HCT116 (cell line): ENCODE measurements at regions not wholly inside any gene's neighbourhood (a gene's known extent, or its start where the extent isn't known, plus 50 kb on each side); places are given as distances from the start of the nearest gene placed in this dataset.

Experiments used
- ATAC-seq: fragments of 200-7000 bp; cut with Tn5 transposase; 2 replicates; pipeline ENCODE4 v1.9.1; 2020; ENCODE audit warnings: mild to moderate bottlenecking, moderate library complexity
- BruUV-seq: library from RNA; stranded (reverse); fragments of 400-500 nt; replicated peaks from 2 replicates; lab custom pipeline; 2021; lab: Mats Ljungman, UMichigan
- CTCF ChIA-PET: fragments of 300-600 bp; sonication (Branson Sonifier 250); formaldehyde crosslinking; loops from one replicate; lab custom pipeline; 2021; ENCODE audit warnings: antibody characterized with exemption; lab: Charles Lee
- POLR2A ChIA-PET: fragments of 300-600, 350-600 bp; sonication (Branson Sonifier 250); formaldehyde crosslinking; loops from one replicate; lab custom pipeline; 2021; ENCODE audit warnings: antibody characterized with exemption; lab: Charles Lee
- RAD21 ChIA-PET, 2 experiments: fragments of 300-600 bp; sonication (Branson Sonifier 250); formaldehyde crosslinking; loops; one replicate each; lab custom pipeline; 2023; ENCODE audit warnings: low total read pairs in 2 of 2; ENCODE audit not compliant: uncharacterized antibody in 2 of 2, unreplicated experiment in 2 of 2, low non-redundant PET in 1 of 2; lab: Charles Lee
- DNase-seq: peaks from one replicate; pipeline ENCODE4 v3.0.0-alpha.2; 2010; ENCODE audit warnings: low read depth, low spot score
- H2AFZ ChIP-seq: fragments of 200-600 bp; shearing (Covaris generic), sonication (generic); 2 replicates; pipeline ENCODE4 v1.6.1; 2017; ENCODE audit warnings: low read depth, mixed run types, mixed read lengths, antibody characterized with exemption, low read length; ENCODE audit not compliant: poor library complexity, severe bottlenecking
- H3K27ac ChIP-seq: 2 replicates; pipeline ENCODE4 v1.5.1; 2012; ENCODE audit warnings: low read depth, low read length
- H3K27me3 ChIP-seq: fragments of 200-600 bp; sonication (generic); 2 replicates; pipeline ENCODE4 v1.6.1; 2016; ENCODE audit warnings: mixed run types, low read length, mixed read lengths; ENCODE audit not compliant: insufficient read depth
- H3K36me3 ChIP-seq, 2 experiments: fragments of 200-500 bp in 1 of 2; fragments of 200-600 bp in 1 of 2; sonication (Bioruptor generic) in 1 of 2; sonication (generic) in 1 of 2; 2 replicates each; pipeline versions ENCODE4 v1.5.1 to v1.6.1; 2014 to 2016; ENCODE audit warnings: low read length in 2 of 2, inconsistent platforms in 1 of 2, mixed read lengths in 1 of 2, mixed run types in 1 of 2; ENCODE audit not compliant: insufficient read depth in 2 of 2, control insufficient read depth in 1 of 2
- H3K4me1 ChIP-seq, 2 experiments: fragments of 200-600 bp in 1 of 2; sonication (generic) in 1 of 2; 2 replicates each; pipeline versions ENCODE4 v1.5.1 to v1.6.1; 2012 to 2017; ENCODE audit warnings: low read length in 2 of 2, inconsistent platforms in 1 of 2, mild to moderate bottlenecking in 1 of 2, mixed read lengths in 1 of 2, mixed run types in 1 of 2, moderate library complexity in 1 of 2; ENCODE audit not compliant: insufficient read depth in 2 of 2, control insufficient read depth in 1 of 2
- H3K4me2 ChIP-seq: fragments of 200-600 bp; sonication (generic); 2 replicates; pipeline ENCODE4 v1.6.1; 2017; ENCODE audit warnings: mixed run types, low read length, mixed read lengths
- H3K4me3 ChIP-seq, 2 experiments: fragments of 200-600 bp in 1 of 2; sonication (generic) in 1 of 2; replicated peaks in 1 of 2; 2 replicates each; pipeline ENCODE4 v1.5.1; 2011 to 2016; ENCODE audit warnings: low read length in 2 of 2, control low read depth in 1 of 2, low read depth in 1 of 2, mild to moderate bottlenecking in 1 of 2, mixed read lengths in 1 of 2, mixed run types in 1 of 2
- H3K79me2 ChIP-seq: fragments of 200-600 bp; sonication (generic); 2 replicates; pipeline ENCODE4 v1.6.1; 2017; ENCODE audit warnings: mild to moderate bottlenecking, mixed run types, low read length, moderate library complexity, mixed read lengths; ENCODE audit not compliant: insufficient read depth
- H3K9ac ChIP-seq: fragments of 200-600 bp; sonication (generic); 2 replicates; pipeline ENCODE4 v1.6.1; 2016; ENCODE audit warnings: low read length, mixed read lengths
- H3K9me2 ChIP-seq: fragments of 200-600 bp; sonication (generic), shearing (Covaris generic); 2 replicates; pipeline ENCODE4 v1.6.1; 2017; ENCODE audit warnings: mixed run types, mild to moderate bottlenecking, moderate library complexity; ENCODE audit not compliant: insufficient read depth
- H3K9me3 ChIP-seq, 2 experiments: fragments of 200-500 bp in 1 of 2; fragments of 200-600 bp in 1 of 2; sonication (Bioruptor generic) in 1 of 2; sonication (generic) in 1 of 2; 2 replicates each; pipeline ENCODE4 v1.6.1; 2014 to 2017; ENCODE audit warnings: low read length in 2 of 2, mixed read lengths in 2 of 2, inconsistent platforms in 1 of 2, low read depth in 1 of 2, mild to moderate bottlenecking in 1 of 2, mixed run types in 1 of 2, moderate library complexity in 1 of 2; ENCODE audit not compliant: control insufficient read depth in 1 of 2, insufficient read depth in 1 of 2
- H4K20me1 ChIP-seq: fragments of 200-600 bp; sonication (generic), shearing (Covaris generic); 2 replicates; pipeline ENCODE4 v1.6.1; 2017; ENCODE audit warnings: mixed run types, mild to moderate bottlenecking, moderate library complexity; ENCODE audit not compliant: insufficient read depth
- CBX3 ChIP-seq: IDR thresholded peaks from 2 replicates; pipeline ENCODE4 v1.6.1; 2012; ENCODE audit warnings: low read depth
- CEBPB ChIP-seq: IDR thresholded peaks from 2 replicates; pipeline ENCODE4 v1.6.1; 2012; ENCODE audit warnings: low read depth
- ELF1 ChIP-seq: IDR thresholded peaks from 2 replicates; pipeline ENCODE4 v1.6.1; 2012; ENCODE audit warnings: low read depth, borderline replicate concordance
- JUND ChIP-seq: IDR thresholded peaks from 2 replicates; pipeline ENCODE4 v1.6.1; 2012
- RAD21 ChIP-seq: IDR thresholded peaks from 2 replicates; pipeline ENCODE4 v1.6.1; 2012; ENCODE audit warnings: low read depth, mild to moderate bottlenecking
- SIN3A ChIP-seq: IDR thresholded peaks from 2 replicates; pipeline ENCODE4 v1.6.1; 2012; ENCODE audit warnings: low read depth
- YY1 ChIP-seq: IDR thresholded peaks from 2 replicates; pipeline ENCODE4 v1.6.1; 2011; ENCODE audit warnings: low read length, low read depth, moderate library complexity, mild to moderate bottlenecking; ENCODE audit not compliant: insufficient replicate concordance; ENCODE audit errors: extremely low read depth
- ZNF274 ChIP-seq: fragments of 200-500 bp; sonication (Bioruptor generic); IDR thresholded peaks from 2 replicates; pipeline ENCODE4 v1.6.1; 2014; ENCODE audit warnings: mild to moderate bottlenecking, low read depth, low read length, inconsistent platforms
- intact Hi-C: fragments of 100-400 bp; cut with micrococcal nuclease; formaldehyde crosslinking; loops from 2 replicates; pipeline ENCODE4 v1.10.0; 2022
- TF ChIP-seq, protein P1 (sequence below): IDR thresholded peaks from 2 replicates; pipeline ENCODE4 v1.6.1; 2012; ENCODE audit warnings: low read depth
- TF ChIP-seq, protein P2 (sequence below): IDR thresholded peaks from 2 replicates; pipeline ENCODE4 v1.6.1; 2011; ENCODE audit warnings: mild to moderate bottlenecking, low read length, moderate library complexity; ENCODE audit not compliant: insufficient replicate concordance; ENCODE audit errors: extremely low read depth

DNA sequence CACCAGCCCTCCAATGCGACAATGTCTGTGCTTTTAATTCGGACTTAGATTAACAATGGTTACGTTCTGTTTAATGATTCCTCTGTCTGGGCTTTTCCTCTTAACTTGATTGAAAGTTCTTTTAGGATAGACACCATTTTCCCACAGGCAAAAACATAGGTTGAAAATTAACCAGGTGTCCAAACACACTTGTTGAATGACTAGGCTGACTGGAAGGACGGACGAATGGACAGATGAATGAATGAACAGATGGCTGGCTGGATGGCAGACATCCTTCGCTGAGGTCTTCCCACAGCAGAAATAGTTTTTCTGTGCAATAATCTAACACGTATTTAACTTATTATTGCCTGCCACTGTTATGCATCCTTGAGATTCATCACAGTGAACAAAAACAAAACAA lies 298.8 kb downstream of the SRBD1 start:
- DNase-seq (no peak), ATAC-seq (no peak)
- Histone ChIP-seq H3K9me2 (no peaks in the 10 kb centered on the region), H2AFZ (no peak overlapping the region), H3K9me3 (no peaks in the 10 kb centered on the region), H3K4me3 (no peak overlapping the region), H3K27me3 (no peaks in the 10 kb centered on the region), H3K36me3 (no peaks in the 10 kb centered on the region), H3K4me1 (no peaks in the 10 kb centered on the region), H3K27ac (no peak overlapping the region), H4K20me1 (no peaks in the 10 kb centered on the region), H3K79me2 (no peaks in the 10 kb centered on the region)
- ChIA-PET RAD21 (no interaction called here), POLR2A (no interaction called here)
- intact Hi-C loops = no loop called here
- no peak for TF ChIP-seq CBX3
- TF ChIP-seq ZNF274 = no peak
- no peak for TF ChIP-seq ELF1
- no peak for TF ChIP-seq CEBPB
- no peak for TF ChIP-seq RAD21
- TF ChIP-seq SIN3A = no peak
- no peak for TF ChIP-seq JUND
- TF ChIP-seq, protein P1, sequence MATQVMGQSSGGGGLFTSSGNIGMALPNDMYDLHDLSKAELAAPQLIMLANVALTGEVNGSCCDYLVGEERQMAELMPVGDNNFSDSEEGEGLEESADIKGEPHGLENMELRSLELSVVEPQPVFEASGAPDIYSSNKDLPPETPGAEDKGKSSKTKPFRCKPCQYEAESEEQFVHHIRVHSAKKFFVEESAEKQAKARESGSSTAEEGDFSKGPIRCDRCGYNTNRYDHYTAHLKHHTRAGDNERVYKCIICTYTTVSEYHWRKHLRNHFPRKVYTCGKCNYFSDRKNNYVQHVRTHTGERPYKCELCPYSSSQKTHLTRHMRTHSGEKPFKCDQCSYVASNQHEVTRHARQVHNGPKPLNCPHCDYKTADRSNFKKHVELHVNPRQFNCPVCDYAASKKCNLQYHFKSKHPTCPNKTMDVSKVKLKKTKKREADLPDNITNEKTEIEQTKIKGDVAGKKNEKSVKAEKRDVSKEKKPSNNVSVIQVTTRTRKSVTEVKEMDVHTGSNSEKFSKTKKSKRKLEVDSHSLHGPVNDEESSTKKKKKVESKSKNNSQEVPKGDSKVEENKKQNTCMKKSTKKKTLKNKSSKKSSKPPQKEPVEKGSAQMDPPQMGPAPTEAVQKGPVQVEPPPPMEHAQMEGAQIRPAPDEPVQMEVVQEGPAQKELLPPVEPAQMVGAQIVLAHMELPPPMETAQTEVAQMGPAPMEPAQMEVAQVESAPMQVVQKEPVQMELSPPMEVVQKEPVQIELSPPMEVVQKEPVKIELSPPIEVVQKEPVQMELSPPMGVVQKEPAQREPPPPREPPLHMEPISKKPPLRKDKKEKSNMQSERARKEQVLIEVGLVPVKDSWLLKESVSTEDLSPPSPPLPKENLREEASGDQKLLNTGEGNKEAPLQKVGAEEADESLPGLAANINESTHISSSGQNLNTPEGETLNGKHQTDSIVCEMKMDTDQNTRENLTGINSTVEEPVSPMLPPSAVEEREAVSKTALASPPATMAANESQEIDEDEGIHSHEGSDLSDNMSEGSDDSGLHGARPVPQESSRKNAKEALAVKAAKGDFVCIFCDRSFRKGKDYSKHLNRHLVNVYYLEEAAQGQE = no peak
- TF ChIP-seq, protein P2, sequence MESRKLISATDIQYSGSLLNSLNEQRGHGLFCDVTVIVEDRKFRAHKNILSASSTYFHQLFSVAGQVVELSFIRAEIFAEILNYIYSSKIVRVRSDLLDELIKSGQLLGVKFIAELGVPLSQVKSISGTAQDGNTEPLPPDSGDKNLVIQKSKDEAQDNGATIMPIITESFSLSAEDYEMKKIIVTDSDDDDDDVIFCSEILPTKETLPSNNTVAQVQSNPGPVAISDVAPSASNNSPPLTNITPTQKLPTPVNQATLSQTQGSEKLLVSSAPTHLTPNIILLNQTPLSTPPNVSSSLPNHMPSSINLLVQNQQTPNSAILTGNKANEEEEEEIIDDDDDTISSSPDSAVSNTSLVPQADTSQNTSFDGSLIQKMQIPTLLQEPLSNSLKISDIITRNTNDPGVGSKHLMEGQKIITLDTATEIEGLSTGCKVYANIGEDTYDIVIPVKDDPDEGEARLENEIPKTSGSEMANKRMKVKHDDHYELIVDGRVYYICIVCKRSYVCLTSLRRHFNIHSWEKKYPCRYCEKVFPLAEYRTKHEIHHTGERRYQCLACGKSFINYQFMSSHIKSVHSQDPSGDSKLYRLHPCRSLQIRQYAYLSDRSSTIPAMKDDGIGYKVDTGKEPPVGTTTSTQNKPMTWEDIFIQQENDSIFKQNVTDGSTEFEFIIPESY = no peak
- no peak for TF ChIP-seq YY1
- TF ChIP-seq, all 23 proteins: peak for 0
- no peak overlapping the region for H3K4me2 ChIP-seq
- BruUV-seq = no TSS peak
- CTCF ChIA-PET = no interaction called here
- no peak overlapping the region for H3K9ac ChIP-seq
